Mucosa of gallbladder (tissue), 1 donor: ENCODE measurements at regions not wholly inside any gene's neighbourhood (a gene's known extent, or its start where the extent isn't known, plus 50 kb on each side); places are given as distances from the start of the nearest gene placed in this dataset.
"Not testable (repeated sequence)": the region's sequence is repeated elsewhere in the genome, so short reads cannot be mapped to it uniquely, and the experiment has no call there.

Experiments
- DNase-seq: peaks from one replicate; pipeline ENCODE4 v3.0.0-alpha.2; 2020; ENCODE audit warnings: low spot score
- donor health status: DM: no; HTN: no; CAD: no.

GRCh38 chr21:14008436-14008835, 202.3 kb downstream of the LIPI start:
- not testable (repeated sequence) for DNase-seq

GRCh38 chr21:14008006-14008405, 202.7 kb downstream of the LIPI start:
- not testable (repeated sequence) for DNase-seq

GRCh38 chr21:14006144-14006543, 204.6 kb downstream of the LIPI start:
- not testable (repeated sequence) for DNase-seq

GRCh38 chr21:13986996-13987958, 223.5 kb downstream of the LIPI start:
- not testable (repeated sequence) for DNase-seq

GRCh38 chr21:13985865-13986863, 224.6 kb downstream of the LIPI start:
- DNase-seq: not testable (repeated sequence)

GRCh38 chr21:13985137-13985864, 225.5 kb downstream of the LIPI start:
- not testable (repeated sequence) for DNase-seq

- not testable (repeated sequence) for DNase-seq
Observed at GRCh38 chr21:13984728-13985127, 226.0 kb downstream of the LIPI start.

- DNase-seq: not testable (repeated sequence)
Observed at GRCh38 chr21:13981176-13982087, 229.3 kb downstream of the LIPI start.

GRCh38 chr21:13980115-13980662, 230.6 kb downstream of the LIPI start:
- peak; percentile 46 for DNase-seq

GRCh38 chr21:13979608-13980007, 231.1 kb downstream of the LIPI start:
- DNase-seq: not testable (repeated sequence)

GRCh38 chr21:13974582-13974981, 236.2 kb downstream of the LIPI start:
- not testable (repeated sequence) for DNase-seq

- not testable (repeated sequence) for DNase-seq
Observed at GRCh38 chr21:13969853-13970252, 240.9 kb downstream of the LIPI start.

- not testable (repeated sequence) for DNase-seq
Observed at GRCh38 chr21:13969002-13969401, 241.8 kb downstream of the LIPI start.

GRCh38 chr21:13963259-13963658, 247.5 kb downstream of the LIPI start:
- DNase-seq: not testable (repeated sequence)

GRCh38 chr21:13937236-13937635, 273.5 kb downstream of the LIPI start:
- no peak for DNase-seq

GRCh38 chr21:13936033-13936937, 274.5 kb downstream of the LIPI start:
- DNase-seq: not testable (repeated sequence)

- not testable (repeated sequence) for DNase-seq
Observed at GRCh38 chr21:13935396-13936032, 275.2 kb downstream of the LIPI start.

- DNase-seq: not testable (repeated sequence)
Observed at GRCh38 chr21:13934887-13935342, 275.8 kb downstream of the LIPI start.
